Upper lobe of left lung (tissue), 4 donors: ENCODE measurements at regions not wholly inside any gene's neighbourhood (a gene's known extent, or its start where the extent isn't known, plus 50 kb on each side); places are given as distances from the start of the nearest gene placed in this dataset.

Source experiments
- EP300 ChIP-seq, 4 donors: sonication (generic); formaldehyde crosslinking; IDR thresholded peaks; one replicate each; pipeline ENCODE4 v1.5.1; 2017; ENCODE audit warnings: antibody characterized with exemption in 4 of 4, control low read depth in 2 of 4
- POLR2A ChIP-seq, 4 donors: fragments of 450-650 bp; IDR thresholded peaks; one replicate each; pipeline ENCODE4 v1.5.1; 2016 to 2017; ENCODE audit warnings: antibody characterized with exemption in 4 of 4, mild to moderate bottlenecking in 2 of 4
- POLR2AphosphoS5 ChIP-seq, 2 donors: sonication (generic); formaldehyde crosslinking; IDR thresholded peaks; one replicate each; pipeline ENCODE4 v1.5.1; 2017; ENCODE audit warnings: antibody characterized with exemption in 2 of 2
- TF ChIP-seq, protein P1 (sequence below), 6 experiments: fragments of 450-650 bp in 4 of 6; fragments of 200-600 bp in 2 of 6; sonication (generic) in 2 of 6; IDR thresholded peaks; one replicate each; pipeline ENCODE4 v1.5.1; 2016 to 2019; ENCODE audit warnings: antibody characterized with exemption in 6 of 6

GRCh38 chr12:114240288-114240687, 165.7 kb downstream of the TBX5 start:
- TF ChIP-seq, protein P1, sequence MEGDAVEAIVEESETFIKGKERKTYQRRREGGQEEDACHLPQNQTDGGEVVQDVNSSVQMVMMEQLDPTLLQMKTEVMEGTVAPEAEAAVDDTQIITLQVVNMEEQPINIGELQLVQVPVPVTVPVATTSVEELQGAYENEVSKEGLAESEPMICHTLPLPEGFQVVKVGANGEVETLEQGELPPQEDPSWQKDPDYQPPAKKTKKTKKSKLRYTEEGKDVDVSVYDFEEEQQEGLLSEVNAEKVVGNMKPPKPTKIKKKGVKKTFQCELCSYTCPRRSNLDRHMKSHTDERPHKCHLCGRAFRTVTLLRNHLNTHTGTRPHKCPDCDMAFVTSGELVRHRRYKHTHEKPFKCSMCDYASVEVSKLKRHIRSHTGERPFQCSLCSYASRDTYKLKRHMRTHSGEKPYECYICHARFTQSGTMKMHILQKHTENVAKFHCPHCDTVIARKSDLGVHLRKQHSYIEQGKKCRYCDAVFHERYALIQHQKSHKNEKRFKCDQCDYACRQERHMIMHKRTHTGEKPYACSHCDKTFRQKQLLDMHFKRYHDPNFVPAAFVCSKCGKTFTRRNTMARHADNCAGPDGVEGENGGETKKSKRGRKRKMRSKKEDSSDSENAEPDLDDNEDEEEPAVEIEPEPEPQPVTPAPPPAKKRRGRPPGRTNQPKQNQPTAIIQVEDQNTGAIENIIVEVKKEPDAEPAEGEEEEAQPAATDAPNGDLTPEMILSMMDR (IDR thresholded peaks at IDR 0.05) = no peak
- TF ChIP-seq POLR2AphosphoS5 (IDR thresholded peaks at IDR 0.05) (no peak), POLR2A (IDR thresholded peaks at IDR 0.05) (no peak), EP300 (IDR thresholded peaks at IDR 0.05) (no peak)
